Ishikawa (cell line): ENCODE measurements at regions not wholly inside any gene's neighbourhood (a gene's known extent, or its start where the extent isn't known, plus 50 kb on each side); places are given as distances from the start of the nearest gene placed in this dataset.

Experiments
- FOXM1 ChIP-seq: IDR thresholded peaks from 2 replicates; pipeline ENCODE4 v1.6.1; 2012; ENCODE audit warnings: low read depth, borderline replicate concordance
- REST ChIP-seq: IDR thresholded peaks from 2 replicates; pipeline ENCODE4 v1.6.1; 2012; ENCODE audit warnings: low read depth, mild to moderate bottlenecking

GRCh38 chr16:85302848-85303353 lies 190.6 kb upstream of the CIBAR2 start:
- TF ChIP-seq REST (no peak), FOXM1 (no peak)
